Embryonic facial prominence (tissue), 1 donor: ENCODE measurements at regions not wholly inside any gene's neighbourhood (a gene's known extent, or its start where the extent isn't known, plus 50 kb on each side); places are given as distances from the start of the nearest gene placed in this dataset.

Experiments
- DNase-seq: peaks from one replicate; pipeline ENCODE4 v3.0.0-alpha.2; 2016; ENCODE audit errors: extremely low spot score

DNA sequence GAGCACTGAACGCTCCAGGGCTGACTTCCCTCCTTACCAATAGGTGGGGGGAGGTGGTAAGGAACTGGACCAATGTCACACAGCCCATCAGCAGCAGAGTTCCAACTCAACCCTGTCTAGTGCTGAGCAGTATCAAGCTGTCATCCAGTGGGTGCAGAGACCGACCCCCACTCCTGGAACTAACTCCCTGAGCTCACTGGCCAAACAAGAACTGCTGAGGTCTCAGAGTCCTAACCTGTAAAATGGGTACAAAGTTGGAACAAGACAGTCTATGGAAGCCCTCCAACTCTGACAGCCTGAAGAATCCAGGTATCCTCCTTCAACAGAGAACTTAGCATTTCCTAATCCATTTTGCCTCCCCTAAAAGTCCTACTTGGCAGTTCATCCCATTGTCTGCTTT is 91.1 kb upstream of the CLMN start:
- DNase-seq: no peak

DNA sequence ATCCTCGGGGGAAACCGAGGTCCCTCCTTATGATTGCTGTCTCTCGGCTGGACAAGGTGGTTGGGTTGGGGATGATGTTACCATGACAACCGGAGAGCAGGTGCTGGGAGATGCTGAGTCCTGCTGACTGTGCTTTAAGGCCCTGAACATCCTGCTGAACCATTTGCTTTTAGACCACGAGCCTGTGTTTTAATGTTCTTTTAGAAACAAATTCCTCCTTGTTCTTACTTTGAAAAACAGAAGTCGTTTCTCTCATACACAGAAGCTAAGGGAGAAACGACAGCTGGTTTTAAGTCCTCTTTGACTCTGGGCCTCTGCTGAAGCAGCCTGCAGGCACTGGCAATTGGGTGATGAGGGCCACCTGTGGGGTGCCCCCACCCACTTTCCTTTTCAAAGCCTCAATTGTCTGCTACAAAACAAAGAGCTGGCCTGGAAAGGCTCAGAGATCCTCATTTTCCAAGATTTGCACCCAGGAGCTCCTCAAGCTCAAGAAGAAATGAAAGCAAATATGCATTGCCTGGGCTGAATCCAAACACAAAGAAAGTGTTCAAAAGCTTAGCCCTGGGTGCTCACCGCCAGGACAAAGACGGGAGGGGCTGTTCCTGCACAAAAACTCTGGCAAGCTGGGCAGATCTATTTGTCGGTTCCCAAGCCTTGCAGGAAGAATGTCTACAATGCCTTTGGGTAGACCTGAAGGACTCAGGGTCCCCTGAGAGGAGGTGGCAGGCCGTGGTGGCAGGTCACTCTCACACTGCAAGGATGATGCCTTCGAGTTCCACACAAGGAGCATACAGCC is 90.0 kb upstream of the CLMN start:
- DNase-seq: no peak

DNA sequence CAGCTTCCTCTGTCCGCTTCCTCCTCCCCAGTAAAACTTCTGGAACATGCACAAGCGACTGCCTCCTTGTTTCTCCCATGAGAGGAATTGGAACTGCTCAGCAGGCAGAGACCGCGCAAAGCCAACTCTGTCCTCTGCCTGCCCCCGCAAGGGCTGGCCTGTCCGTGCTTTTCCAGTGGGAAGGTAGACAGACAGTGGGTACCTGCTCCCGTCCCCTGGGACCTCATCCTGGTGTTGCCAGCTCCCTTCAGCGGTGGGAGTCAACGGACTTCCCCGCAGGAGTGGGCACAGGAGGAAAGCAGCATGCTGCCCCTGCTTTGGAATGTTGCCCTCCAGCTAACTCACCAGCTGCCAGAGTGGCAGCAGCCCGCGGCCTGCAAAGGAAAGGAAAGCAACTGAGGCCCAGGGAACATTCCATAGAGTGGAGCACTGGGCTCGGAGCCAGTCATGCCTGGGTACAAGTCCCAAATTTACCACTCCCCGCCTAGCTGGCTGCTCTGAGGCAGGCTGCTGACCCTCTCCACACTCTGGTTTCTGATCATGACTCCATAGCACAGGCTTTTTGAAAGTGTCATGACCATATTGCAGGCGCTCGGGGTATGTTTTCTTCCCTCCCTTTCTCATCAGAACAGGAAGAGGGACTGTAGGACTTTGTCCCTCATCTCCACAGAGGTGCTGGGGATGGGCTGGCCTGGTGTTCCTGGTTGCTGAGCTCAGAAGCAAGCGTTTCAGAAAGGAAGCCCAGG is 89.2 kb upstream of the CLMN start:
- DNase-seq: no peak

DNA sequence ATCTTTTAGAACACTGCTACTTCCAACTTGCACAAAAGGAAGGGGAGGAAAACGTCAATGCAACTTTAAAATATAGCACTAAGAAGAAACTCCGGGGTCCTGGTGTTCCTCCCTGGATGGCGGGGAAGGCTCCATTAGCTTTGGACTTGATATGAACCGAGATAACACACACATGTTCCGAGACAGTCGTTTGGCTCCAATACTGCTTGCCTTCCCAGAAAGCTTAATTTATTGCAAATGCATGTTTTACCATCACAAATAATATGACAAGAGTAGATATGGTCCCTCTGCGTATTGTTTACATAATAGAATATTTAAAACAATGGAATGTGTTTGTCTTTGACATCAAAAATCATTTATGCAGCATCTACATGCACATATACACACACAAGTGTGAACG is 87.6 kb upstream of the CLMN start:
- no peak for DNase-seq

DNA sequence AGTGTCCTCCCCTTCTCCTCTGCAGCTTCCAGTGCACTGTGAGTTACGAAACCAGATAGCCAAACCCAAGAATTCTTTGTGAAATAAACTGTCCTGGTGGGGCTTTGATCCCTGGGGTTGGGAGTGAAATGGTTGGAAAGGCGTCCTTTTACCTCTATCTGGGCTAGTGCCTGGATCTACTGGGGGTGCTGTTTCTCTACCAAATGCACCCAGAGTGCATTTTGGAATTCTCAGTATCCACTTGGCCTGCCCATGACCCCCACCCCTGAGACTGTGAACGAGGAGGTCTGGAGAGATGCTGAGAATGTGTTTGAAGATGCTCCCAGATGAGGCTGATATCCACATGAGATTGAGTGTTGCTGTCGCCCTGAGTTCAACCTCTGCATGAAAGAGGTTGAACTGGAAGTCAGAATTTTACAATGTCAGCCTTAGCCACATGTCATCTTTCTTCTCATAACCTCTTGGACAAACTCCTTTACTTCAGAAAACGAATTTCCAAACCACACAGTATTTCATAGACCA is 87.1 kb upstream of the CLMN start:
- DNase-seq: no peak

DNA sequence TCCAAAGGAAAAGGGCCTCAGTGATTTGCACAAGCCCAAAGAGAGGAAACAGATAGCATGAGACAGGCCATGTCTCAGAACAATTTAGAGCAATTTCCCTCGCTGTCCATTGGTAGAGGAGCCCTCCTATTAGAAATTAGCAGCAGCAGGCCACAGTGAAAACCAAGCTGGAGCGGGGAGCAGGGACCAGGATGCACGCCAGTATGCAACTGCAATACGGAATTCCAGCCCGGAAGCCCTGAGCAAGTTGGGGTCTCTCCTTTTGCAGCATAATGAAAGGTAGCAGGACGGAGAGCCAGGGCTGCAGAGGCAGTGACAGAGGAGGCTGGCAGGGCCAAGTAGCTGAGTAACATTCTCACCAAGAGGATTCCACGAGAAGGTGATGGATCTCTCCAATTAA is 84.9 kb upstream of the CLMN start:
- no peak for DNase-seq

DNA sequence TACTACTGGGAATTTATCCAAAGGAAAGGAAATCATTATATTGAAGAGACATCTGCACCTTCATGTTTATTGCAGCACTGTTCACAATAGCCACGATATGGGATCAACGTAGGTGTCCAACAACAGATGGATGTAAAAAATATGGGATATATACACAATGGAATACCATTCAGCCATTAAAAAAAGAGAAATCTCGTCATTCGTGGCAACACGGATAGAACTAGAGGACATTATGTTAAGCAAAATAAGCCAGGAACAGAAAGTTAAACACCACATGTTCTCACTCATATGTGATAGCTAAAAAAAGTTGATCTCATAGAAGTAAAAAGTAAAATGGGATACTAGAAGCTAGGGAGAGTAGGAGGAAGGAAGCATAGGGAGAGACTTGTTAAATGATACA is 82.9 kb upstream of the CLMN start:
- no peak for DNase-seq

DNA sequence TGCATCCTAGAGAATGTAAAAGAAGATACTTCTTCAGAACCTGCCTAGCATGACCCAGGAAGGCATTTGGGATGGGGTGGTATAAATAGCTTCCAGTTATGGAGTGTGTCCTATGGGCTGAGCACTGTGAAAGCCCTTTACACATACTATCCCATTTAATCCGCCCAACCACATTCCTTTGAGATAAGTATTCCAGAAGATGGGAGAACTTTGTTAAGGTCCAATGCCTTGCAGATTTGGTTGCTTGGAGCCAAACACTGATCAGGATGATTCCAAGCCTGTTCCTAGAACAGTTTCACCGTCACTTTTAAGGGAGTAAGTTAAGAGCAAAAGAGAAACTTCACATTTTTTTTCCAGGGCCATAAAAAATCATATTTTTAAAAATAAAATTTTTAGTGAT is 82.5 kb upstream of the CLMN start:
- no peak for DNase-seq

DNA sequence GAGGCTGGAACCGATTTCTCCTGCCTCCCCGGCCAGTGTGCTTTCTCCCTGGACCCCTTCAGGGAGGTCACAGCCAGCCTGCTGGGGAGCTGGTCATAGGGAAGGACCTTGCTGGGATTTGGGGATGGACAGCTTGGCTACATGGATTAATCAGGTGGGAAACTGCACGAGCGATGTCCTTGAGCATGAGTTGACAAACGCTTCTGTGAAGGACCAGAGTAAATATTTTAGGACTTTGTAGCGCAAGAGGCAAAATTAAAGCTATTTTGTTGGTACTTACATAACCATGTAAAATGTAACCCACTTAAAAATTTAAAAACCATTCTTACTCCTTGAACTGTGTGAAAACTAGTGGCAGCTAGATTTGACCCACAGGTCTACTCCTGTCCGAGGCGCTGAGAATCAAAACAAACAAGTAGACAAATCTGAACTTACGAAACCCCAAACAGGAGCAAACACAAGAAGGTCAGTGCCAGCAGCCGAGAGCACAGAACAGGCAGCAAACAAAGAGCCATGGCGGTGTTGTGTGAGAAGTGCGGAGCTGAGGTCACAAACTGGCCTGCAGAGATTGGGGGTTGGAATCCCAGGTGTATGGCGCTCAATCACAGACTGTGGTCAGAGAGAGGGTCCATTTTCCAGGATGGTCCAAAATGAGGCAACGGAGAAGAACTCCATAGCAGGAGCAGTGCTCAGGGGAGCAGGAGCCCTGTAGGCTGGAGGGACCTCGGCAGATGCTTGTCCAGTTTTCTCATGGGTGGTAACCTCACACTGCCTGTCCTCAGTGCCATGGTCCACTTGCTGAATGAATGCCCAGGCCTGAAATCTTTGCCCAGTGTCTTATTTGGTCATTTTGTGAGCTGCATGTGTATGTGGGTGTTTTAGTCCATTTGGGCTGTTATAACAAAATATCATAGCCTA is 79.2 kb upstream of the CLMN start:
- no peak for DNase-seq

DNA sequence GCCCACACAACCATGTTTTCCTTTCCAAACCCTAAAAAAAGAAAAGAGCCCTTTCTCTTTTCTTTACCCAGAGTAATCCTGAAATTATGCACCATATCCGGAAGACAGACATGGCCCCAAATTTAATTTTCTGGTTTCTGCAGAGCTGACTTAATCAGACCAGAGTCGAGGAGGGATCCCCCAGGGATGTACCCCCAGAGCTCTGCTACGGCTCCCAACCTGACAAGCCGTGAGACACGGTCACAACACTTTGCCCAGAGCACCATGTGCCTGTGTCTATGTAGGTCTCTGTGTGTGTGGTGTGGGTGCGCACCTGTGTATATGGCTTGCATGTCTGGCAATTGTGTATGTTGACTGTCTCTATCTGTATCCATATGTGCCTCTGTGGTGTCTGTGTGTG is 77.6 kb upstream of the CLMN start:
- DNase-seq: no peak

DNA sequence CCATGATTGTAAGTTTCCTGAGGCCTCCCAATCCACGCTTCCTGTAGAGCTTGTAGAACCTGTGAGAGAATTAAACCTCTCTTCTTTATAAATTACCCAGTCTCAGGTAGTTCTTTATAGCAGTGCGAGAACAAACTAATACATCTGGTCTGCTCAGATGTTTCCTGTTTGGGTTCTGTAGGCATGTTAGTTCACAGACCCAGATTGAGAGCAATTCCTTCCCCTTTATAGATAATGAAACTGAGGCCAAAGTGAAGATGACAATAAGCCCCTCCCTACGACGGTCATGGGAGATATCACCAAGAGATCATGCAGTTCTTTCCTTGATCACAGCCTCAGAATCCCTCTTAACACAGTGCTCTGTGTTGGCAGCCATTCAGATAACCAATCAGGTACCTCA is 76.5 kb upstream of the CLMN start:
- DNase-seq: no peak

DNA sequence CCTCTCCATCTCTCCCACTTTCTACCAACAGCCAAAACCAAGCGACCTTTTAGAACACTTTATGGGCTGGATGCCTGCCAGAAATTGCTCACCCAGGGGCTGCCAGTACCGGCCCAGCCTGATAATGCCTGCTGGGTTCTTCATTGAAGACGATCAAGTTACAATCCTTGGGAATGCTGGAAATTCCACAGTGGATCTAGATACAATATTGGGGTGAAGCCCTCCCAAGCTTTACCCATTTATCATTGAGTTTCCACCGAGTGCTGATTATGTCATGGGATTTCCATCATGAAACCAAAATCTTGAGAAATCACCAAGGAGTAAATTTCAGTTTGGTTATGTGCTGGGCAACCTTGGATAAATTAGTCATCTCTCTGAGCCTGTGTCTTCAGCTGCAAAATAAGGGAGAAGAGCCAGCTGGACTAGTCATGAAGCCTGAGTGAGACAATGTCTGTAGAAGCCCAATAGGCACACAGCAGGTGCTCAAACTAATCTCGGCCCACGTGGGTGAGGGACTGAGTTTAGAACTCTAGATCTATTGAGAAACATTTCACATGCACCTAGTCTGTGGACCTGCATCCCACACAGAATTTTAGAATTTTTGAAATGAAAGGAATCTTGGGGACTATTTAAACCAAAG is 75.5 kb upstream of the CLMN start:
- no peak for DNase-seq

DNA sequence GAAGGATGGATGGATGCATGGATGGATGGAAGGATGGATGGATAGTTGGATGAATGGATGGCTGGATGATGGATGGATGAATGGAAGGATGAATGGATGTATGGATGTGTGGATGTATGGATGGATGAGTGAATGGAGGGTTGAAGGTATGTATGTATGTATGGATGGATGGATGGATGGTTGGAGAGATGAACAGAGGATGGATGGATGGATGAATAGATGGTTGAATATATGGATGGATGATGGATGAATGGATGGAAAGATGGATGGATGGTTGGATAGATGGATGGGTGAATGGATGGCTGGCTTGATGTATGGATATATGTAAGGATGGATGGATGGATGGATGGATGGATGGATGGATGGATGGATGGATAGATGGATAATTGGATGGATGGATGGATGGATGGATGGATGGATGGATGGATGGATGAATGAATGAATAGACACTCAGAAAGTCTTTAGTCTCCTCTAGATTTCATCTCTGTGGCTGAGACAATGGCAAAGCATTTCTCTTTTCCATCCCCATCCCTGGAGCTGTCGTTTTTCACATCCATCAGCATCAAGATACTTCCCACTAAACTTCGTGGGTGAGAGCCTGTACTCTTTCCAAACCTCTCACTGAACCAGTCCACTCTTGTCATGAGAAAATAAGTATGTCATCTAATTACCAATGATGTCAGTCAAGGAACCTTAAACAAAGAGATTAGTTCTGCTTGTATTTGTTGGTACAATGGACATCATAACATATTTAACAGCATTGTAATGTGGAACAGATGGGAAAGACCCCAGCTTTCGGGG is 74.8 kb upstream of the CLMN start:
- no peak for DNase-seq

DNA sequence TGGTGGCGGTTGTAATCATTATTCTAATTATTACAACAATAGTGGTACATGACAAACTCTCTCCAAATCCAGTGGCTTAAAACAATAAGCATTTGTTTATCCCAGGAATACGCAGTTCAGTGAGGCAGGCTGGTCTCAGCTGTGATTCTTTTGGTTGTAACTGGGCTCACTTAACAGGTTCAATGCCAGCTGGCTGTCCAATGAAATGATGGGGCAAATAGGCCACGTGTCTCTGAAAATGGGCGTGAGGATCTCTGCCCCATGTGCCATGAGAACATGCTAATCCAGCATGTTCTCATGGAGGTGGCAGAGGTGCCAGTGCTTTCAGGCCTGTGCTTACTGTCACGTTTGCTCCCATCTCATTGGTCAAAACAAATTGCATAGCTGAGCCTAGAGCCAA is 73.1 kb upstream of the CLMN start:
- DNase-seq: no peak

DNA sequence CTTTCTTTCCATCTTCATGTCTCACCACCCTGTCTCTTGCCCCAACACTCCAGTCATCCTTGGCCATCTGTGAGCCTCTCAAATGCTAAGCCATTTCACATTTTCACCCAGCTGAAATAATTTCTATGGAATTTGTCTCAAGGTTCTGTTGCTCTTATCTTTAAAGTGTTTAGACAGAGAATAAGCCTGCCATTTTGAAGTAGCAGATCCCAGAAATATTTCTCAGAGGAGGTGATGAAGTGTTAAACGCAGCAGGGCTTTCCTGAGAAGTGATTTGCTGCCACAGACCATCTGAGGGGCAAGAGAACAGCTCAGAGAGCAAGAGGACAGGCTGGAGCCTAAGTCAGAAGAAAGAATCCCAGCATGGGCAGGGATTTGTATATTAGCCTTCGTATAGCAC is 71.6 kb upstream of the CLMN start:
- no peak for DNase-seq

DNA sequence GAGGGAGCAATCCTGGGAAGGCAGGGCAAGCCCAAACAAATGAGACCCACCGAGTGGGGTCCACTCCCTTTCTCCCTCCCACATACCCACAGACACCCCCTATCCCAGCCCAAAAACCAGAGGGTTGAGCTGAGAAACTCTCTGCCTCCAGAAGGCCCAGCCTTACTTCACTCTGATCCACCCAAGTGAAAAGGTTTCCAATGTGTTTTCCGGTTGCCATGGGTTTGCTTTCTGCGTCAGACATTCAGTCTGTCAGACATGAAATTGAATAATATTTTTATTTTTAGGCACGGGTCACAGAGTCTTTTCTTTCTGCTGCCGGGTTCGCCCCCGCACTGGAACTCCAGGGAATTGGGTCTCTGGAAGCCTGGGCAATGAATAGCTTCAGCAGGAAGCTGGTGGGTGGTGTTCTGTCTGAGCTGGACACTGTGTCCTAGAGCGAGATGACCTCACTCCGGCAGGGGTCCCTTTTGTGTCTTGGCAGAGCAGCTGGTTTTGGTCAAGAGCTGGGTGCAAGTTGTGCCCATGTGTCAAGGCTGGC is 69.8 kb upstream of the CLMN start:
- DNase-seq: no peak

DNA sequence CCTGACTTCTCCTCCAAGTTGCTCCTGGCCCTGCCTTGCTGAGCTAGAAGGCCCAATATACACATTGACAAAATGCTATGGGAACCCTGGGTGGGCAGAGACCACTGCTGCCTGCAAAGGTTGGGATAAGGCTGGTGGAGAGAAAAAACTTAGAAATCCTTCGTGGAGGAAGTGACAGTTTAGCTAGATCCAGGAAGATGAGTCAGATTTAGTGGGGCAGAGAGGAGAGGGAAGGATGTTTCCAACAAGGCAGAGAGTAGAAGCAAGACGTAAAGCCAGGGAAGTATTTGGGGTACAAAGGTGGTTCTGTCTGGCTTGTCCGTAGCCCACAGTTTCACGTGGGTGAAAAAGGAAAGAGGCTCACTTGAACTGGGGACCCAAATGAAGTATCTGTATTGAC is 69.0 kb upstream of the CLMN start:
- DNase-seq: no peak

DNA sequence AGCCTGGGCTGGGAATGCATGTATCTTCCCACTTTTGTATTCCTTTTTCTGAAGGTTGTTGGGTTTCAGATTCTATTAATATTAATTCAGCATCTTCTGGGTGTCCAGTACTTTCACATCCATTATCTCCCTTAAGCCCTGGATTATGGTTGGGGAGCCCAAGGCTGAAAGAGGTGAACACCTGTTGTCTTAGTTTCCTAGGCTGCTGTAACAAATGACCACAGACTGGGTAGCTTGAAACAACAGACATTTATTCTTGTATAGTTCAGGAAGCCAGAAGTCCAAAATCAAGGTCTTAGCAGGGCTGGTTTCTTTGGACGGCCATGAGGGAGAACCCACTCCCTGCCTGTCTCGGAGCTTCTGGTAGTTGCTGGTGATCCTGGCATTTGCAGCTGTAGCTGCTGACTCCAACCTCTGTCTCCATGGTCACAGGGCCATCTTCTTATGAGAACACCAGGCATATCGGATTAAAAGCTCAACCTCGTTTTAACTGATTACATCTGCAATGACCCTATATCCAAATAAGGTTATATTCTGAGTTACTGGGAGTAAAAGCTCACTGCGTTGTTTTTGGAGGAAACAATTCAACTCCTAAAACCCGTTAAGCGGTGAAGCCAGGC is 68.2 kb upstream of the CLMN start:
- DNase-seq: no peak

DNA sequence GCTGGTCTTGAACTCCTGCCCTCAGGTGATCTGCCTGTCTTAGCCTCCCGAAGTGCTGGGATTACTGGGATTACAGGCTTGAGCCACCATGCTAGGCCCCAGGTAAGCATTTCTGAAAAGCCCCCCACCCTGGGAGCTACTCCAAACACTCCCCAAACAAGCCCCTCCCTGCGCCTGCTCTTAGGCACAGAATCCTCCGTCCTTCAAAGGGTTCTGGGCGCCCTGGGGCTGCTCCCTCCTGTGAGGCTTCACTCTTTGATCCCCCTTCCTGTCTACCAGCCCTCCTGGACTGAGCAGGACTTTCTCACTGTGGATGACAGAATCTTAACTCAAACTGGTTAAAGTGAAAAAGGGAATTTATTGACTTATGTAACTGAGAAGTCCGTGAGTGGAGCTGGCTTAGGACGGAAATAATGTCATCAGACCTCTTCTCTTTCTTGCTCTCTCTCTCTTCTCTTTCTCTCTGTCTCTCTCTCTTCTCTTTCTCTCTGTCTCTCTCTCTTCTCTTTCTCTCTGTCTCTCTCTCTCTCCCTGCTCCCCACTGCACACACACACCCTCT is 66.9 kb upstream of the CLMN start:
- no peak for DNase-seq

DNA sequence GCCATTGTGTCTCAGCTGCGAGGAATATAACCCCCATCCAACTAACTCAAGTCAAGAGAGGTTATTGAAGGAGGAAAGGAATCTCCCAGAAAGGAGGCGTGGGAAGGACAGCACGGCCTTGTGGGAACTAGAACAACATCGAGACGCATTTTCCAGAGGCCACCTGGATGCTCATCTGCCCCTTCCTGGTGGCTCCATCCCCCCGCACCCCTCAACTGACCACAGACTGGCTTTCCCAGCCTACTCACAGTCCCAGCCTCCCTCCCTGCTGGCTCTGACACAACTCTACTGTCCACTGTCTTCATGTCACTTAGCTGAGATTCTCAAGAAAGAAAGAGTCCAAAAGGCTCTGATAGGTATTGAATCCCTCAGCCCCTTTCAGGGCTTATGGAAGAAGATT is 66.0 kb upstream of the CLMN start:
- DNase-seq: no peak
